ENCODE measurements at regions not wholly inside any gene's neighbourhood (a gene's known extent, or its start where the extent isn't known, plus 50 kb on each side); places are given as distances from the start of the nearest gene placed in this dataset.

- TF ChIP-seq, protein P1, sequence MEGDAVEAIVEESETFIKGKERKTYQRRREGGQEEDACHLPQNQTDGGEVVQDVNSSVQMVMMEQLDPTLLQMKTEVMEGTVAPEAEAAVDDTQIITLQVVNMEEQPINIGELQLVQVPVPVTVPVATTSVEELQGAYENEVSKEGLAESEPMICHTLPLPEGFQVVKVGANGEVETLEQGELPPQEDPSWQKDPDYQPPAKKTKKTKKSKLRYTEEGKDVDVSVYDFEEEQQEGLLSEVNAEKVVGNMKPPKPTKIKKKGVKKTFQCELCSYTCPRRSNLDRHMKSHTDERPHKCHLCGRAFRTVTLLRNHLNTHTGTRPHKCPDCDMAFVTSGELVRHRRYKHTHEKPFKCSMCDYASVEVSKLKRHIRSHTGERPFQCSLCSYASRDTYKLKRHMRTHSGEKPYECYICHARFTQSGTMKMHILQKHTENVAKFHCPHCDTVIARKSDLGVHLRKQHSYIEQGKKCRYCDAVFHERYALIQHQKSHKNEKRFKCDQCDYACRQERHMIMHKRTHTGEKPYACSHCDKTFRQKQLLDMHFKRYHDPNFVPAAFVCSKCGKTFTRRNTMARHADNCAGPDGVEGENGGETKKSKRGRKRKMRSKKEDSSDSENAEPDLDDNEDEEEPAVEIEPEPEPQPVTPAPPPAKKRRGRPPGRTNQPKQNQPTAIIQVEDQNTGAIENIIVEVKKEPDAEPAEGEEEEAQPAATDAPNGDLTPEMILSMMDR (conservative IDR thresholded peaks at IDR 0.05), result no peak
- no peak for TF ChIP-seq ZFX (IDR thresholded peaks at IDR 0.05)
- no peak overlapping the region for H3K27ac ChIP-seq
Observed at GRCh38 chr3:182503401-182503800, 289.9 kb upstream of the ATP11B start.

- TF ChIP-seq, protein P1 (conservative IDR thresholded peaks at IDR 0.05), result no peak
- no peak for TF ChIP-seq ZFX (IDR thresholded peaks at IDR 0.05)
- no peak overlapping the region for H3K27ac ChIP-seq
Observed at GRCh38 chr3:182508919-182509711, 284.2 kb upstream of the ATP11B start.

DNA sequence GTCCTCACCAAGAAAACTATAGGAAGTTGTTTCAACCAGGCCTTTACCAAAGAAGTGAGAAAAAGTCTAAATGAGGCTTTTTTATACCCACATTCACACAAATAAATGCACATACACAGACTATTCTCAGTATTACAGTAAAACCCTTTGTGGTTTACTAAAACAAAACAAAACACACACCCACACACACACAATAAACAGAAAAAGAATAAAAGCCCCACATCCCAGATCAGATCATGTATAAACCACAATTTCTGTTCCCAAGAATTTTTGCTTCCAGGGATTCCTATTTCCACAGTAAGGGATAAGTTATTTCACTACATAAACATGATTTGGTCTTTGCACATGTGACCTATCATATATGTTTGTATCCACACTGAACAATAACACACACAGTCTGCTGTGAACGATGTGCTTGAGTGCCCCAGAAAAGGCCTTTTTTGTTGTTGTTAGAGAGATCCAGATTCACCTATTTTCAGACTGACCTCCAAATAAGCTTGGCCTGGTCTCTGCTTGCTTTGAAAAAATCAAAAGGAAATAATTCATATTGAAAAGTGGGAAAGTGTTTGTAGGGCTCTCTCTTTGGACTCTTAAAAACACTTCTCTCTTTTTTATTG lies 283.4 kb upstream of the ATP11B start:
- no peak overlapping the region for H3K27ac ChIP-seq
- TF ChIP-seq, protein P1 (conservative IDR thresholded peaks at IDR 0.05), result no peak

DNA sequence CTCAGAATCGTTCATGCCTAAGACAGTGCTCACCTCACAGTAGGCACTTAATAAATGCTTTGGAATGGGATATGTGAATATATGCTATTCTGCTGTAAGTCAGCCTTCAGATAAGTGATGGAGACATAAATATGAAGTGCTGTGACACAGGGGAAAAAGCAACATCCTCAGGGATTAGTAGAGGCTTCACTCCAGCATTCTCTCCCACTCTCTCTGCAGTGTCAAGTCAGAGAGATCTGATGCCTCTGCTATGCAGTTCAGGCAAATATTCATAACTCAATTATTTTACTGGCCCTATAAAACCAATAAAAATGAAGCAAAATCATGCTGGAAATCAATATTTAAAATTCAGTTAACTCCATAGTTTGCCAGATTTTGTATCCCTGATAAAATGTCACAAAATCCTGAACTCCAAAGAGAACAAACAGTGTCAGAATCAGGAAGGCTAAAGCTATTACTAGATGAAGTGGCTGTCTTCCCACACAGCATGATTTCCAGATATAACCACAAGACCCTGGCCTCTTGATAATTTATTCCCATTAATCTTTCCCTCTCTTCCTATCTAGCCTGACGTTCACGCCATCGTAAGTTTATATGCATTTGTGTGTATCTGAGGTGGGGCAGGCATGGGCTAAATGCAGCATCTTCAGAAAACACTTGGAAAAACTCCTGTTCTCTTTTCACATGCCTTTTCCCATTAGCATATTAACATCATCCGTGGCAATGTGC lies 278.9 kb upstream of the ATP11B start:
- TF ChIP-seq, protein P1 (conservative IDR thresholded peaks at IDR 0.05), result no peak
- no peak for TF ChIP-seq ZFX (IDR thresholded peaks at IDR 0.05)
- no peak overlapping the region for H3K27ac ChIP-seq

GRCh38 chr3:182516597-182517336 lies 276.5 kb upstream of the ATP11B start:
- TF ChIP-seq ZFX (IDR thresholded peaks at IDR 0.05), result no peak
- TF ChIP-seq, protein P1 (conservative IDR thresholded peaks at IDR 0.05), result no peak

GRCh38 chr3:182519569-182519968 lies 273.7 kb upstream of the ATP11B start:
- no peak overlapping the region for H3K27ac ChIP-seq
- TF ChIP-seq, protein P1 (conservative IDR thresholded peaks at IDR 0.05), result no peak
- TF ChIP-seq ZFX (IDR thresholded peaks at IDR 0.05), result no peak

More at GRCh38 chr3:182516597-182517336, 276.5 kb upstream of the ATP11B start:
- H3K27ac ChIP-seq, result no peak overlapping the region

All from C4-2B (cell line).